Gastrocnemius medialis (tissue), 4 donors: ENCODE measurements at regions not wholly inside any gene's neighbourhood (a gene's known extent, or its start where the extent isn't known, plus 50 kb on each side); places are given as distances from the start of the nearest gene placed in this dataset.

ENCODE experiments used
- POLR2A ChIP-seq, 2 donors: fragments of 450-650 bp; IDR thresholded peaks; one replicate each; pipeline ENCODE4 v1.6.1; 2017; ENCODE audit warnings: antibody characterized with exemption in 2 of 2, mild to moderate bottlenecking in 2 of 2, moderate library complexity in 2 of 2
- TF ChIP-seq, protein P1 (sequence below), 5 experiments: fragments of 450-650 bp in 3 of 5; fragments of 200-600 bp in 2 of 5; sonication (generic) in 2 of 5; IDR thresholded peaks in 4 of 5; conservative IDR thresholded peaks in 1 of 5; 1 replicate in 4 of 5; 2 replicates in 1 of 5; pipeline ENCODE4 v1.5.1; 2016 to 2019; ENCODE audit warnings: antibody characterized with exemption in 5 of 5, mild to moderate bottlenecking in 3 of 5, moderate library complexity in 3 of 5

DNA sequence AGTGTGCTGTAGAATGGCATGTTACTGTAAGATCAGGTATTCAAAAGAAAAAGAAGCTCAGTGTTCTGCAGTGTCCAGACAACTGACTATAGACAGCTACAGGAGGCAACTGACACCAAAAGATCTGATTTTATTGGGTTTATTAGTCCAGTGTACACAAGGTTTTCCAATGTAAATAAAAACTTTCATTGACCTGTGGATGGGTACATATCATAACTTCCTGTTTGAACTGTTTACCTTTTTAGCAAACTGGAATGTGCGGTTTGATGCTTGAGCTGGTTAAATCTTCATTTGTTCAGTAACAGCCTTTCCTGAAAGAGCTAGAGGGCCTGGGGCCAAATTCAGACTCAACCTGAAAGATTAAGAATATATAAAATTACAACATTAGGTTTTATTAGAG, 172.6 kb upstream of the SP8 start:
- TF ChIP-seq, protein P1, sequence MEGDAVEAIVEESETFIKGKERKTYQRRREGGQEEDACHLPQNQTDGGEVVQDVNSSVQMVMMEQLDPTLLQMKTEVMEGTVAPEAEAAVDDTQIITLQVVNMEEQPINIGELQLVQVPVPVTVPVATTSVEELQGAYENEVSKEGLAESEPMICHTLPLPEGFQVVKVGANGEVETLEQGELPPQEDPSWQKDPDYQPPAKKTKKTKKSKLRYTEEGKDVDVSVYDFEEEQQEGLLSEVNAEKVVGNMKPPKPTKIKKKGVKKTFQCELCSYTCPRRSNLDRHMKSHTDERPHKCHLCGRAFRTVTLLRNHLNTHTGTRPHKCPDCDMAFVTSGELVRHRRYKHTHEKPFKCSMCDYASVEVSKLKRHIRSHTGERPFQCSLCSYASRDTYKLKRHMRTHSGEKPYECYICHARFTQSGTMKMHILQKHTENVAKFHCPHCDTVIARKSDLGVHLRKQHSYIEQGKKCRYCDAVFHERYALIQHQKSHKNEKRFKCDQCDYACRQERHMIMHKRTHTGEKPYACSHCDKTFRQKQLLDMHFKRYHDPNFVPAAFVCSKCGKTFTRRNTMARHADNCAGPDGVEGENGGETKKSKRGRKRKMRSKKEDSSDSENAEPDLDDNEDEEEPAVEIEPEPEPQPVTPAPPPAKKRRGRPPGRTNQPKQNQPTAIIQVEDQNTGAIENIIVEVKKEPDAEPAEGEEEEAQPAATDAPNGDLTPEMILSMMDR (IDR thresholded peaks at IDR 0.05 in 4 of 5, conservative IDR thresholded peaks at IDR 0.05 in 1 of 5), result no peak
- no peak for TF ChIP-seq POLR2A (IDR thresholded peaks at IDR 0.05)
